ENCODE measurements at regions not wholly inside any gene's neighbourhood (a gene's known extent, or its start where the extent isn't known, plus 50 kb on each side); places are given as distances from the start of the nearest gene placed in this dataset.

- TF ChIP-seq POLR2A (IDR thresholded peaks at IDR 0.05) (no peak), CTCF (IDR thresholded peaks at IDR 0.05 in 4 of 5, conservative IDR thresholded peaks at IDR 0.05 in 1 of 5) (no peak)
- no peaks in the 10 kb centered on the region for H3K27me3 ChIP-seq
- no peak overlapping the region for H3K27ac ChIP-seq
- DNase-seq (no peak), ATAC-seq (no peak)
- intact Hi-C loops (cut with DNase I; ENCODE audit: low total_unique reads) = no loop called here
- no peaks in the 10 kb centered on the region for H3K36me3 ChIP-seq
- in situ Hi-C loops (cut with MboI; ENCODE audit: low sequenced_read_pairs in 4 of 4) = no loop called here
- no peaks in the 10 kb centered on the region for H3K9me3 ChIP-seq
- no peak overlapping the region for H3K4me3 ChIP-seq
- H3K4me1 ChIP-seq = no peaks in the 10 kb centered on the region
Measured at GRCh38 chr4:19329631-19330030, 922.1 kb upstream of the SLIT2 start.

GRCh38 chr4:19329077-19329476 lies 922.6 kb upstream of the SLIT2 start:
- Histone ChIP-seq H3K9me3 (no peaks in the 10 kb centered on the region), H3K36me3 (no peaks in the 10 kb centered on the region), H3K27me3 (no peaks in the 10 kb centered on the region), H3K27ac (no peak overlapping the region), H3K4me3 (no peak overlapping the region), H3K4me1 (no peaks in the 10 kb centered on the region)
- intact Hi-C loops (cut with DNase I; ENCODE audit: low total_unique reads) (no loop called here), in situ Hi-C loops (cut with MboI; ENCODE audit: low sequenced_read_pairs in 4 of 4) (no loop called here)
- no peak for TF ChIP-seq POLR2A (IDR thresholded peaks at IDR 0.05)
- no peak for TF ChIP-seq CTCF (IDR thresholded peaks at IDR 0.05 in 4 of 5, conservative IDR thresholded peaks at IDR 0.05 in 1 of 5)
- DNase-seq (no peak), ATAC-seq (no peak)

- Histone ChIP-seq H3K4me1 (no peaks in the 10 kb centered on the region), H3K36me3 (no peaks in the 10 kb centered on the region), H3K9me3 (no peaks in the 10 kb centered on the region), H3K27ac (no peak overlapping the region), H3K27me3 (no peaks in the 10 kb centered on the region), H3K4me3 (no peak overlapping the region)
- intact Hi-C loops (cut with DNase I; ENCODE audit: low total_unique reads) (no loop called here), in situ Hi-C loops (cut with MboI; ENCODE audit: low sequenced_read_pairs in 4 of 4) (no loop called here)
- TF ChIP-seq POLR2A (IDR thresholded peaks at IDR 0.05) = no peak
- no peak for TF ChIP-seq CTCF (IDR thresholded peaks at IDR 0.05 in 4 of 5, conservative IDR thresholded peaks at IDR 0.05 in 1 of 5)
- DNase-seq (no peak), ATAC-seq (no peak)
Measured at GRCh38 chr4:19327364-19327763, 924.3 kb upstream of the SLIT2 start.

GRCh38 chr4:19324184-19324583 lies 927.5 kb upstream of the SLIT2 start:
- ATAC-seq = no peak
- H3K9me3 ChIP-seq = no peaks in the 10 kb centered on the region
- H3K27me3 ChIP-seq = no peaks in the 10 kb centered on the region
- H3K27ac ChIP-seq = no peak overlapping the region
- in situ Hi-C loops (cut with MboI; ENCODE audit: low sequenced_read_pairs in 4 of 4) = no loop called here
- TF ChIP-seq CTCF (IDR thresholded peaks at IDR 0.05 in 4 of 5, conservative IDR thresholded peaks at IDR 0.05 in 1 of 5) (no peak), POLR2A (IDR thresholded peaks at IDR 0.05) (no peak)
- intact Hi-C loops (cut with DNase I; ENCODE audit: low total_unique reads) = no loop called here
- no peaks in the 10 kb centered on the region for H3K4me1 ChIP-seq
- no peak overlapping the region for H3K4me3 ChIP-seq
- DNase-seq = no peak
- H3K36me3 ChIP-seq = no peaks in the 10 kb centered on the region

GRCh38 chr4:19319607-19320006 lies 932.1 kb upstream of the SLIT2 start:
- Histone ChIP-seq H3K36me3 (no peaks in the 10 kb centered on the region), H3K27me3 (no peaks in the 10 kb centered on the region), H3K9me3 (no peaks in the 10 kb centered on the region), H3K4me3 (no peak overlapping the region), H3K27ac (no peak overlapping the region), H3K4me1 (no peaks in the 10 kb centered on the region)
- in situ Hi-C loops (cut with MboI; ENCODE audit: low sequenced_read_pairs in 4 of 4) = no loop called here
- ATAC-seq (no peak), DNase-seq (no peak)
- TF ChIP-seq POLR2A (IDR thresholded peaks at IDR 0.05) = no peak
- TF ChIP-seq CTCF (IDR thresholded peaks at IDR 0.05 in 4 of 5, conservative IDR thresholded peaks at IDR 0.05 in 1 of 5) = no peak
- intact Hi-C loops (cut with DNase I; ENCODE audit: low total_unique reads) = no loop called here

All from gastrocnemius medialis (tissue), 4 donors.